GM04504 (cell line): ENCODE measurements at regions not wholly inside any gene's neighbourhood (a gene's known extent, or its start where the extent isn't known, plus 50 kb on each side); places are given as distances from the start of the nearest gene placed in this dataset.
"Not testable (repeated sequence)": the region's sequence is repeated elsewhere in the genome, so short reads cannot be mapped to it uniquely, and the experiment has no call there.

Source experiments
- DNase-seq: peaks from one replicate; pipeline ENCODE4 v3.0.0-alpha.2; 2012; ENCODE audit warnings: low read depth

DNA sequence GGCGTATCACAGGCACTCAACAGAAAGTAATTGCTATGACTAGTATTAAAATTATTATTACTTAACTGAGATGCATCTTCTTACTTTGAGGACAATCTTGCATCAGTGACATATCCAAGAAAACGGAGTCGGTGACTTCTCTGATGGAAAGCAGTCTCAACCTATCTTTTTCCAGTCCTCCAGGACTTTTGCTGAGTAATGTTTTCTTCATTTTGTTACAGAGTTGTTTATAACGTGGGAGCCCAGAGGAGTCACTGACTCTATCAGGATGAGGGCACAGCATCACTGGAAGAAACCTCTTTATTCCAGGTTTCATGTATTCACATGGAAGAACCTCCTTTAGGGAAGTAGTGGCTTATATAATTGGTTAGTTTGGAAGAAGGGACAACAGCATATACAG is 51.5 kb upstream of the MELK start:
- no peak for DNase-seq

DNA sequence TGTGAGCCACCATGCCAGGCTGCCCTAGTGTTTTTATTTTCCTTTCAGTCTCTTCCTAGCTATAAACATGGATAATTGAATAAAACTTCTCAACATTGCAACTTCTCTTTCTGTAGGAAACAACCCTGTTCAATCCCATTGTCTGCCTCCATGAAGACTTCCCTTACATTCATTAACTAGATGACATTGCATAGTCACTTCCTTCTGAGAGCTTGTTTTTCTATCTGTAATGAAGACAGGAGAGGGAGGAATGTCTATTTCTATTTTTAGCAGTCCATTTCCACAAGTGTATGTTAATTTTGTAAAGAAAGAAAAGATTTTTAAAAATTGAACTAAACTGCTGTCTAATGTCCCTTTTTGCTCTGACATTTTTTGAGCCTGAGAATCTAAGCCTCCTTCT is 55.6 kb upstream of the MELK start:
- DNase-seq: no peak

GRCh38 chr9:36504156-36504555 is 68.5 kb upstream of the MELK start:
- DNase-seq: no peak

- DNase-seq: no peak
These were observed 69.3 kb upstream of the MELK start for GRCh38 chr9:36503172-36504088.

DNA sequence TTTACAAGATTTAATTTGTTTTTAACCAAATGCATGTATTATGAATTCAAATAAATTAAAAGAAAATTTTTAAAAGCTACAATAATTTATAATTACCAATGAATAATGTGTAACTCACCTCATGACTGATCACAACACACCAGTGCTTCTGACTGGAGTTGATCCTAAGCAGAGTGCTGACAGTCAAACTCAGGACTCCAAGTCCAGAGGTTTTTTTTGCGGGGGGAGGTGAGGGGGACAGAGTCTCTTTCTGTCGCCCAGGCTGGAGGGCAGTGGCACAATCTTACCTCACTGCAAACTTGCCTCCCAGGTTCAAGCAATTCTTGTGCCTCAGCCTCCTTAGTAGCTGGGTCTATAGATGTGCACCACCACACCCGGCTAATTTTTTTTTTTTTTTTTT is 71.0 kb upstream of the MELK start:
- DNase-seq: no peak

DNA sequence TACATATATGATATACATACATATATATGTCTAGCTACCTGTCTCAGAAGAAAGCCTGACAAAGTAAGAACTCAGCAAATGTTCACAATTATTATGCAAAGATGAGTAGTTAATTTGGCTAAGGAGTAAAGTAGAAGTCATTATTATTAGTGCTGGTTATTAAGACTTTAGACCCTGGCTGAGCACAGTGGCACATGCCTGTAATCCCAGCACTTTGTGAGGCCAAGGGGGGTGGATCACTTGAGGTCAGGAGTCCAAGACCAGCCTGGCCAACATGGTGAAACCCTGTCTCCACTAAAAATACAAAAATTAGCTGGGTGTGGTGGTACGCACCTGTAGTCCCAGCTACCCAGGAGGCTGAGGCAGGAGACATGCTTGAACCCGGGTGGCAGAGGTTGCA is 71.8 kb upstream of the MELK start:
- DNase-seq: not testable (repeated sequence)

DNA sequence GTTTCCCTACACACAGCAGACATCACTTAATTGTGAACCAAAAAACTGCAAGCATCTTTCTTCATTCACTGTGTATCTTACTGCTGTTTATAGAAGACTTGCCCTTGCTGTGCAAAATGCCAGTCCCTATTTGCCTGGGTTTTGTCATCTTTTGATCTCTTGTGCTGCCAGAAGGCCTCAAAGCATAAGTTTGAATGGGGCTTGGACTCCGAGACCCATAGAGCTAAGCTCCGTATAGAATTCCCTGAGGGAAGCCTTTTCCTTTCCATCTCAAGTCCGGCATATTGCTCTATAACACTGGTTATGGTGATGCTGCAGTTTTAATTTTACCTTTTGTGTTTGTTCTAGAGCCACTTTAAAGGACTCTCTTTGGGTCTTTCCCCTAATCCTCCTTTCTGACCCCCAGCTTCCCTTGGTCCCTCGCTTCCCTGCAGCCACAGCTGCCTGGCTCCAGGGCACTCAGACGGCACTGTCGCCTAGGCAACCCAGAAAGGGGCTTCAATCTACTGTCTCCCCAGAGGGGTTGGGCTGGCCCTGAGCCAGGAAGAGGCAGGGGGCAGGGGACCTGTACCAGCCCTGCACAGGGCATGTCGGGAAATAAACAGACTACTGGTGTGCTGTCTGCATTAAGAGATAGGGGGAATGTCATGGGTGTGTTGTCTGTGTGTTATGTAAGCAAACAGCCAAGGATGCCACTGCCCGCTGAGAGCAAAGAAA is 73.4 kb upstream of the MELK start:
- no peak for DNase-seq

DNA sequence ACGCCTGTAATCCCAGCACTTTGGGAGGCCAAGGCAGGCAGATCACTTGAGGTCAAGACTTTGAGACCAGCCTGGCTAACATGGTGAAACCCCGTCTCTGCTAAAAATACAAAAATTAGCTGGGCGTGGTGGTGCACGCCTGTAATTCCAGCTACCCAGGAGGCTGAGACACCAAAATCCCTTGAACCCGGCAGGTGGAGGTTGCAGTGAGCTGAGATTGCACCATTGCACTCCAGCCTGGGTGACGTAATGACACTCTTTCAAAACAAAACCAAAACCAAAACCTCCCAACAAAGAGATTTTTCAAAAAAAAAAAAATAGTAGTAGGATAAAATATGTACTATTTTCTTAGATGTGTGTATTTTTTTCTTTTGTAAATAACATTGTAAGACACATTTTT is 79.1 kb upstream of the MELK start:
- not testable (repeated sequence) for DNase-seq

DNA sequence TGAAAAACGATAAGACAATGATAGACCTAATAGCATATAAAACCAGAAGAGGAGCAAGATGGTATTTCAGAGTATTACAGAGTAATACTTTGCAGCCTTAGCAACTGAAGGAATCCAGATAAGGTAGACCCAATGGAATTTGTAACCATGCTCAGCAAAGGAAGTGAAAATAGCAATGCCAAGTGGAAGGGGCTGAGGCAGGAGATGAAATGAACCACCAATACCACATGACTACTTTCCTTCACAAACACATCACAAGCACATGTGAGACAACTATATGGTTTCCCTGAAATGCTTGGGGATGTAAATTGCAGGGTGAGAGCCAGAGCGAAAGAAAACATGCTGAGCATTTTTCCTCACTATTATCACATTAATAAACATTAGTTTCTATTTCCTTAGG is 79.8 kb upstream of the MELK start:
- DNase-seq: no peak

DNA sequence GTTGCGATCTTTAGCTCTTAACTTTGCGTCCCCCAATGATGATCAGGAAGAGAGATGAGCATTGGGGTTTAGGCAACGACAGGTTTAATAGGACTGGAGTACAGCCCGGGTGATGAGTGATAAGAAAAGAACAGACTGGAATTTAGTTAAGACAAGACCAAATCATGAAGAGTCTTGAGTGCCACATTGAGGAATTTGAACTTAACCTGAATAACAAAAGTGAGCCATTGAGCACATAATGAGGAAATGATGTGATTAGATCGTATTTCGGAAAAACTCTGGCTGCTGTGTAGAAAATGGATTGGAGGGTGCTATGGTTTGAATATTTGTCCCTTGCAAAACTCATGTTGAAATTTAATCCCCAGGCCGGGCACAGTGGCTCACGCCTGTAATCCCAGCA is 83.2 kb upstream of the MELK start:
- DNase-seq: no peak

DNA sequence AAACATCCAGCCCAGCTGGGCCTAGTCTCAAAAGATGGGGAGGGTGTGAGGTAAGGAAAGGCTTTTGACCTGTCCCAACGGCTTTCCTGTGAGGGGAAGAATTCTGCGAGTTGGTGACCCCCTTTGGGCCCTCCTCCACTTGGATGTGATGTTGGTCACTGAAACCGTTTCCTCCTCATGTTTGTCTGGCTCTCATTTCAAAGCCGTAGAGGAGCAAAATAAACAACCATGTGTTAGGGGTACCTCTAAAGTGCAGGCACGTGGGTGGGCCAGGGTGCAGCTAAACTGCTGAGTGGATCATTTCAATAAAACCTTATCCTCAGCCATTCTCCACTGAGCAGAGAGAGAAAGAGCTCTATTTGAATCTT is 84.3 kb upstream of the MELK start:
- DNase-seq: no peak

GRCh38 chr9:36487482-36488388 is 85.0 kb upstream of the MELK start:
- DNase-seq: peak; percentile 89

GRCh38 chr9:36486933-36487481 is 85.7 kb upstream of the MELK start:
- no peak for DNase-seq

GRCh38 chr9:36486329-36486932 is 86.3 kb upstream of the MELK start:
- no peak for DNase-seq

- DNase-seq: no peak
These were observed 85.7 kb upstream of the RNF38 start for GRCh38 chr9:36485647-36486328.

GRCh38 chr9:36484124-36484523 is 84.1 kb upstream of the RNF38 start:
- no peak for DNase-seq

DNA sequence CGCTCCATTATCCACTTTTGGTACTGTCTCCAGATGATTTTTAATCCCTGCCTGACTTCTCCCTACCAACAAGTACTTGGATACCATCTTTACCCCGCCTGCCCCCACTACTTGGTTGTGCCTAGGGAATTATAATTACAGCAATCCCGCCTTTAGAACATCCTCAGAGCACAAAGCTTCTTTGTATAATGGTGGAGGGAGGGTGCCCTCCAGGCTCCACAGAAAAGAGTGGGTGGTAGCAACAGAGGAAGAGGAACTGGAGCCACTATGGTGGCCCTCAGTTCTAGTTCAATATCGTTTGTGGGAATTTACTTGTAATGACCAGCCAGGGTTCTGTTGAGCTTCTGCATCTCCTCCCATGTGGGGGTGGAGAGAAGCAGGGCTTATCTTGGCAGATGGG is 79.0 kb upstream of the RNF38 start:
- DNase-seq: no peak

- no peak for DNase-seq
These were observed 71.3 kb upstream of the RNF38 start for GRCh38 chr9:36471359-36471758.

- peak; percentile 43 for DNase-seq
These were observed 70.7 kb upstream of the RNF38 start for GRCh38 chr9:36470643-36471290.

DNA sequence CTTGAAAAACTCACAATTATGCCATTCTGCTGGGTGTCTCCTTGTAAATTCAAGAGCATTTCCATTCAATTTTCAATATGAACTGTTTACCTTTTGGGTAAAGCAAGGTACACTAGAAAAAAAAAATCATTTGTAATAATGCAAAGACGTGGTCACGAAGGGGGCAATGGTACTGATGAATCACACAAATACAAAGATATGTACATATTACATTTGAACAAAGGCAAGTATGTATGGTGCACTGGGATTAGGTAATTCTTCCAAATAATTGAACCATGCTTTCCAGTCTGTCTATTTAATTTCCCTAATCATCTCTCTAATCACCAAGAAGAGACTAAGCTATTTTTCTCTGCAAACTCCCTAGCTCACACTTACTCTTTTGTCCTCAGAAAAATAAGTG is 63.4 kb upstream of the RNF38 start:
- DNase-seq: no peak

DNA sequence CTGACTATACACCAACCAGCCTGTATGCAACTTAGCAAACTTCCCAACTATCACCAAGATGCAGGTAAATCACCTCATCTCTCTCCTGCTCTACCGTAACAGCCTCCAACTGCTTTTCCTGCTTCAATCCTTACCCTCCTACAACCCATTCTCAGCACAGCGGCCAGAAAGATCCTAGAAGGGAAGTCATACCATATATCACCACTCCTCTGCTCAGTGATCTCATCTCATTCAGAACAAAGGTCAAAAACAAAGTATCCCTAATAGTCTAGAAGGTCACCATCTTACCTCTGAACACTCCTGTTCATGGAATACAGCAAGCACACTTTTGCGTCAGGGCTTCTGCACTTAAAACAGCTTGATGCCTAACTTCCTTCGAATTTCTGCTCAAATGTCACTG is 62.2 kb upstream of the RNF38 start:
- no peak for DNase-seq
